ENCODE measurements at regions not wholly inside any gene's neighbourhood (a gene's known extent, or its start where the extent isn't known, plus 50 kb on each side); places are given as distances from the start of the nearest gene placed in this dataset.

DNA sequence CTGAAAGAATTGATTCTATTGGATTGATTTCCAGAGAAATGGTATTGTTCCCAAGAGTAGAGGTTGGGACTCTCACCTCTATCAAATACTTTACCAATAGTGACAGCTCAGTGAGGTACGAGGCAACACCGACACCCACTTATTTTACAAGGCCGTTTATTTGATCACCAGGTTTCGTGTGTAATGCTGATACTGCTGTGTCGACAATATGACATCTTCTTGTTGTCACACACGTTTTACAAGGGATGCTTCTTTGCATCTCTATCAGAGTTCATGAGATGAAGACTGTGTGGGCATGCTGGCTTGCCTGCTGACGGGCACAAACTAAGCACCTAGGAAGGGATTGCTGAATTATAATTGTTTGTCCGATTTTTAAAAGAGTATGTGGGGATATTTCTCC, 217.8 kb upstream of the EGLN3 start:
- no peak overlapping the region for H3K27ac ChIP-seq (ENCODE audit: insufficient read depth, low read length)
- no peaks in the 10 kb centered on the region for H3K4me1 ChIP-seq (ENCODE audit: control insufficient read depth, extremely low read depth, insufficient read depth, low read length)
- H3K4me2 ChIP-seq (ENCODE audit: extremely low read depth, insufficient read depth, low read length): no peak overlapping the region
- no peak overlapping the region for H3K4me3 ChIP-seq (replicated peaks in 1 of 4; ENCODE audit: control extremely low read depth in 1 of 4, insufficient read depth in 1 of 4, low read depth in 3 of 4, low read length in 4 of 4)
- H4K20me1 ChIP-seq (ENCODE audit: control insufficient read depth, extremely low read depth, insufficient read depth, low read length): no peaks in the 10 kb centered on the region
- H3K9ac ChIP-seq (ENCODE audit: insufficient read depth, low read length): no peak overlapping the region
- no peak for TF ChIP-seq EZH2 (IDR thresholded peaks at IDR 0.05; ENCODE audit: low read length, missing control alignments)
- TF ChIP-seq, protein P1, sequence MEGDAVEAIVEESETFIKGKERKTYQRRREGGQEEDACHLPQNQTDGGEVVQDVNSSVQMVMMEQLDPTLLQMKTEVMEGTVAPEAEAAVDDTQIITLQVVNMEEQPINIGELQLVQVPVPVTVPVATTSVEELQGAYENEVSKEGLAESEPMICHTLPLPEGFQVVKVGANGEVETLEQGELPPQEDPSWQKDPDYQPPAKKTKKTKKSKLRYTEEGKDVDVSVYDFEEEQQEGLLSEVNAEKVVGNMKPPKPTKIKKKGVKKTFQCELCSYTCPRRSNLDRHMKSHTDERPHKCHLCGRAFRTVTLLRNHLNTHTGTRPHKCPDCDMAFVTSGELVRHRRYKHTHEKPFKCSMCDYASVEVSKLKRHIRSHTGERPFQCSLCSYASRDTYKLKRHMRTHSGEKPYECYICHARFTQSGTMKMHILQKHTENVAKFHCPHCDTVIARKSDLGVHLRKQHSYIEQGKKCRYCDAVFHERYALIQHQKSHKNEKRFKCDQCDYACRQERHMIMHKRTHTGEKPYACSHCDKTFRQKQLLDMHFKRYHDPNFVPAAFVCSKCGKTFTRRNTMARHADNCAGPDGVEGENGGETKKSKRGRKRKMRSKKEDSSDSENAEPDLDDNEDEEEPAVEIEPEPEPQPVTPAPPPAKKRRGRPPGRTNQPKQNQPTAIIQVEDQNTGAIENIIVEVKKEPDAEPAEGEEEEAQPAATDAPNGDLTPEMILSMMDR (conservative IDR thresholded peaks at IDR 0.05 in 1 of 2, IDR thresholded peaks at IDR 0.05 in 1 of 2; ENCODE audit: low read depth in 1 of 2, low read length in 2 of 2): no peak
- H3K79me2 ChIP-seq (ENCODE audit: control insufficient read depth, insufficient read depth, low read length): no peaks in the 10 kb centered on the region
- no peaks in the 10 kb centered on the region for H3K9me3 ChIP-seq (ENCODE audit: control insufficient read depth, insufficient read depth, low read depth, low read length)
- no peak overlapping the region for H2AFZ ChIP-seq (ENCODE audit: low read length)
- H3K27me3 ChIP-seq (ENCODE audit: control insufficient read depth, insufficient read depth, low read length): no peaks in the 10 kb centered on the region
- no peak for DNase-seq (ENCODE audit: low read depth in 2 of 2)
- no peaks in the 10 kb centered on the region for H3K36me3 ChIP-seq (ENCODE audit: control insufficient read depth, insufficient read depth, low read length)

GRCh38 chr14:34165847-34166350, 215.0 kb upstream of the EGLN3 start:
- H4K20me1 ChIP-seq (ENCODE audit: control insufficient read depth, extremely low read depth, insufficient read depth, low read length): no peaks in the 10 kb centered on the region
- no peak overlapping the region for H2AFZ ChIP-seq (ENCODE audit: low read length)
- H3K9ac ChIP-seq (ENCODE audit: insufficient read depth, low read length): no peak overlapping the region
- no peak overlapping the region for H3K4me2 ChIP-seq (ENCODE audit: extremely low read depth, insufficient read depth, low read length)
- no peak overlapping the region for H3K27ac ChIP-seq (ENCODE audit: insufficient read depth, low read length)
- no peaks in the 10 kb centered on the region for H3K27me3 ChIP-seq (ENCODE audit: control insufficient read depth, insufficient read depth, low read length)
- H3K9me3 ChIP-seq (ENCODE audit: control insufficient read depth, insufficient read depth, low read depth, low read length): no peaks in the 10 kb centered on the region
- H3K36me3 ChIP-seq (ENCODE audit: control insufficient read depth, insufficient read depth, low read length): no peaks in the 10 kb centered on the region
- no peaks in the 10 kb centered on the region for H3K79me2 ChIP-seq (ENCODE audit: control insufficient read depth, insufficient read depth, low read length)
- no peaks in the 10 kb centered on the region for H3K4me1 ChIP-seq (ENCODE audit: control insufficient read depth, extremely low read depth, insufficient read depth, low read length)
- TF ChIP-seq EZH2 (IDR thresholded peaks at IDR 0.05; ENCODE audit: low read length, missing control alignments): no peak
- TF ChIP-seq, protein P1 (conservative IDR thresholded peaks at IDR 0.05 in 1 of 2, IDR thresholded peaks at IDR 0.05 in 1 of 2; ENCODE audit: low read depth in 1 of 2, low read length in 2 of 2): no peak
- H3K4me3 ChIP-seq (replicated peaks in 1 of 4; ENCODE audit: control extremely low read depth in 1 of 4, insufficient read depth in 1 of 4, low read depth in 3 of 4, low read length in 4 of 4): no peak overlapping the region
- DNase-seq (ENCODE audit: low read depth in 2 of 2): no peak

- no peak for DNase-seq (ENCODE audit: low read depth in 2 of 2)
- Histone ChIP-seq H2AFZ (ENCODE audit: low read length) (no peak overlapping the region), H3K4me1 (ENCODE audit: control insufficient read depth, extremely low read depth, insufficient read depth, low read length) (no peaks in the 10 kb centered on the region), H3K79me2 (ENCODE audit: control insufficient read depth, insufficient read depth, low read length) (no peaks in the 10 kb centered on the region), H3K9me3 (ENCODE audit: control insufficient read depth, insufficient read depth, low read depth, low read length) (no peaks in the 10 kb centered on the region), H3K27me3 (ENCODE audit: control insufficient read depth, insufficient read depth, low read length) (no peaks in the 10 kb centered on the region), H4K20me1 (ENCODE audit: control insufficient read depth, extremely low read depth, insufficient read depth, low read length) (no peaks in the 10 kb centered on the region), H3K4me2 (ENCODE audit: extremely low read depth, insufficient read depth, low read length) (no peak overlapping the region), H3K36me3 (ENCODE audit: control insufficient read depth, insufficient read depth, low read length) (no peaks in the 10 kb centered on the region), H3K4me3 (replicated peaks in 1 of 4; ENCODE audit: control extremely low read depth in 1 of 4, insufficient read depth in 1 of 4, low read depth in 3 of 4, low read length in 4 of 4) (no peak overlapping the region), H3K27ac (ENCODE audit: insufficient read depth, low read length) (no peak overlapping the region), H3K9ac (ENCODE audit: insufficient read depth, low read length) (no peak overlapping the region)
- TF ChIP-seq, protein P1 (conservative IDR thresholded peaks at IDR 0.05 in 1 of 2, IDR thresholded peaks at IDR 0.05 in 1 of 2; ENCODE audit: low read depth in 1 of 2, low read length in 2 of 2): no peak
- TF ChIP-seq EZH2 (IDR thresholded peaks at IDR 0.05; ENCODE audit: low read length, missing control alignments): no peak
Observed at GRCh38 chr14:34164162-34164864, 213.4 kb upstream of the EGLN3 start.
